ENCODE measurements at regions not wholly inside any gene's neighbourhood (a gene's known extent, or its start where the extent isn't known, plus 50 kb on each side); places are given as distances from the start of the nearest gene placed in this dataset.
"Not testable (repeated sequence)": the region's sequence is repeated elsewhere in the genome, so short reads cannot be mapped to it uniquely, and the experiment has no call there.

DNA sequence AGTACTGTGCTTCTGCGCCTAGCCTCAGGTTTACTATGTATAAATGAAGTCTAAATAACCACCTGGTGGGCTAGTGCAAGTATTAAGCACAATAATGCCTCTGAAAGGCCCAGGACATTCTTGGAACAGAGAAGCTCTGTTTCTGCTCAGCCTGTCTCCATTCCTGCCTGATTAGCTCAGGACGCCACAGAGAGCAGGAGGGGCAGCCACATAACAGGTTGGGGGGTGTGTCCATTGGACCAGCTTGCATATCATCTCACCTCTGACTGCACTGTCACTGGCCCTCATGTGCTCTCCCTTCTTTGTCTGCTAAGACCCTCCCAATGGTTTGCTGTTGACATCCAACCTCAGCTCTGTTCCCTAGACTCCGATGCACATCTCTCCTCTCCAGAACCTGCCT, 52.8 kb upstream of the IKZF1 start:
- DNase-seq (ENCODE audit: low read depth), result no peak

DNA sequence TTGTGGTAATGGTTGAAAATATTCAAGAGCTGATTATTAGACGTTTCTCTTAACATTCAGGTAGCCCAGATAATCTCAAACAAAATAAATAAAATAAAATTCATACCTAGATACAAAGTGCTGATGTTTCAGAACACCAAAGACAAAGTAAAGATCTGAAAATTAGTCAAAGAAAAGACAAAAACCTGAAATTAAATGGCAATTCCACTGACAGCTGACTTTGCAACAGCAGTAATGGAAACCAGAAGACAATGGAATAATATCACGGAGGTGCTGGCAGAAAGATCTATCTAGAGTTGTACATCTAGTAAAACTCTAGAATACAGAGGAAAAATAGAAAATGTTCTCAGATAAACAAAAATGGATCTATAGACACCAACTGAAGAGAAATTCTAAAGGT, 58.0 kb upstream of the IKZF1 start:
- DNase-seq (ENCODE audit: low read depth), result no peak

DNA sequence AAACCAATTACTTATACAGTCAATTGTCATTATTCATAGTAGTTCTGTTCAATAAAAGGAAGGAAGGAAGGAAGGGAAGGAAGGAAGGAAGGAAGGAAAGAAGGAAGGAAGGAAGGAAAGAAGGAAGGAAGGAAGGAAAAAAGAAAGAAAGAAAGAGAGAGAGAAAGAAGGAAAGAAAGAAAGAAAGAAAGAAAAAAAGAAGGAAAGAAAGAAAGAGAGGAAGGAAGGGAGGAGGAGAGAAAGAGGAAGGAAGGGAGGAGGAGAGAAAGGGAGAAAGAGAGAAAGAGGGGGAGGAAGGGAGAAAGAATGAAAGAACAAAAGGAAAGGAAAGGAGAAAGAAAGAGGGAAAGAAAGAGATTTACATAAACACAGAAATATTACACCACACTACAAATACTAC, 62.4 kb upstream of the IKZF1 start:
- DNase-seq (ENCODE audit: low read depth), result not testable (repeated sequence)

DNA sequence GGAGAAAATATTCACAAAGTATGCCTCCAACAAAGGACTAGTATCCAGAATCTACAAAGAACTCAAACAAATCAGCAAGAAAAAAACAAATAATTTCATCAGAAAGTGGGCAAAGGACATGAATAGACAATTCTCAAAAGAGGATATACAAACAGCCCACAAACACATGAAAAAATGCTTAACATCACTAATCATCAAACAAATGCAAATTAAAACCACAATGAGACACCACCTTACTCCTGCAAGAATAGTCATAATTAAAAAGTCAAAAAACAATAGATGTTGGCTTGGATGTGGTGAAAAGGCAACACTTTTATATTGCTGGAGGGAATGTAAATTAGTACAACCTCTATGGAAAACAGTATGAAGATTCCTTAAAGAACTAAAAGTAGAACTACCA, 63.8 kb upstream of the IKZF1 start:
- not testable (repeated sequence) for DNase-seq (ENCODE audit: low read depth)

DNA sequence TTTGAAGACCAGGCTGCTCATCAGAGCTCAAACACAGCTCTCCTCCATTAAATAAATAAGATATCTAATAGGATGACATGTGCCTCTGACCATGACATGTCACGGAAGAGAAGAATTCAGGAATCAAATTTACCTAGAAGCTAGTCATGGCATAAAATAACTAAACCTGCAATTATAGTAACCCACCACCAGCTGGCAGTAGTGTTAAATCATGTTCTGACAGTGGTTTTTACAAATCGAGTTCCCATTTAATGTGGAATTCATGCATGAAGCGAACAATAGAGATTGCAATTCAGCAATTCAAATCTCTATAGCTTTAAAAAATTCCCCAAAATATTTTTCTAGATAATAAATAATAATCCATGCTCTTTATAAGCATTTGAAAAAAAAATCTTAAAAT, 74.6 kb upstream of the IKZF1 start:
- no peak for DNase-seq (ENCODE audit: low read depth)

DNA sequence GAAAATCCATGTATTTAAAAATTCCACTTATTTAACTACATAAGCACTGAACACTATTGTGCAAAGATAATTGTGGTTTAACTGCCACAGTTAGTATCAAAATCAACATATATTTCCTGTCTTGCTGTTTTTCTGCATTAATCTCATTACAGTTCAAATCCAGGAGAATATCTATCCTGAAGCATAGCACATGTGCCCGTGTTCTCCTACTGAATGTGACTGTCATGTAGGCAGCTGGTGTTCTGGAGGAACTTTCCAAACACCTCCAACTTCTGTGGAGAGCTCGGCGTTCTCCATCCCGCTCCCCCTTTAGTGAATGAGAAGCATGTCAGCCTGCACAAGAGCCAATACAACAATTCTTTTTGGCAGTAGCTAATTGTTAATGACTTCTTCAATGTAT, 76.4 kb upstream of the IKZF1 start:
- DNase-seq (ENCODE audit: low read depth), result no peak

DNA sequence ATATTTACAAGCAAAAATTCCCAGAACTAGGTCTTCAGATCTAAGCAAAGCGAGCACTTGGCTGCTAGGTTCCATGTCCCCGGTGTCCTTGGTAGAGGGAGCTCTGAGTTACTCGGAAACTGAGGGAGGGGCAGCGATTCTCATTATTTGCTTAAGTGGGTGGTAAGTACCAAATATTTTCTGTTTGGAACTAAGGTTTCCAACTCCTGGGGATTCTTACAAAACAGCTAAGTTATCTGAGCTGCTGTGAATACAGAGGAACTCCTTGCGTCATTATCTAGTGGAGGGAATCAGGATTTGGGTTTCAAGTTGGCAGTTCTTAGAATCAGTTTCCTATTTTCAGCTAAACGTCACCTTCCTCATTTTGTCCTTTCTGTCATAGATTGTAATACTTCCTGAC, 76.8 kb upstream of the IKZF1 start:
- no peak for DNase-seq (ENCODE audit: low read depth)

DNA sequence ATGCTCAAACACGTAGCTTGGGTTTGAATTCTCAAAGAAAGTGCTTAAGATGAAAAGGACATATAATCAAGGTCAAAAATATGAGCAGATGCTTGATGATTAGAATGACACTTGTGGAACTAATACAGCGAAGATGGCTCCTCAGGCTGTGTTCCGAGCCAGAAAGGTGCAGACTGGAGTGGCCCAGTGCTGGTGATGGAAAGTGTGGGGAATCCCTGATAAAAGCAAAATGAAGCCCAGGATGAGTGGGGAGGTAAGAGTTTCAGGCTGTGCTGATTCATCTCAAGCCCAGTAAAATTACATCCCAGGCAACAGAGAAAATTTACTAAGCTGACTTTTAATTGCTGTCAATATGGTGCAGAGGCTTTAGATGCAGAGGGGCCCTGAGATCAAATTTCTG, 77.8 kb upstream of the IKZF1 start:
- DNase-seq (ENCODE audit: low read depth), result no peak

DNA sequence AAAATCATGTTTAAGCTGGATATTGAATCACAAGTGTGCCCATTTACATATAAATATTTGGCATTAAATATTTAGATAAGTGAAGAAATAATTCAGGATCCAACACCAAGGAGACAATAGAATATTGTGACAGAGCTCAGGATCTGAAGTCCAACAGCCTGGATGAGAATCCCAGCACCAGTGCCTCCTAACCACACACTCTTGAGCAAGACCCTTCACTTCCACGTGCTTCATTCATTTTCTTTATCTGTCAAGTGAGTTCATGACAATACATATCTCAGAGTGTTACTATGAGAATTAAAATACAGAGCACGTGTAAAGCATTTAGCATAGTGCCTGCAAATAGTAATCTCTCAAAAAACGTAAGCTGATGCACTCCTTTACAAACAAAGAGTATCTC, 78.4 kb upstream of the IKZF1 start:
- no peak for DNase-seq (ENCODE audit: low read depth)

DNA sequence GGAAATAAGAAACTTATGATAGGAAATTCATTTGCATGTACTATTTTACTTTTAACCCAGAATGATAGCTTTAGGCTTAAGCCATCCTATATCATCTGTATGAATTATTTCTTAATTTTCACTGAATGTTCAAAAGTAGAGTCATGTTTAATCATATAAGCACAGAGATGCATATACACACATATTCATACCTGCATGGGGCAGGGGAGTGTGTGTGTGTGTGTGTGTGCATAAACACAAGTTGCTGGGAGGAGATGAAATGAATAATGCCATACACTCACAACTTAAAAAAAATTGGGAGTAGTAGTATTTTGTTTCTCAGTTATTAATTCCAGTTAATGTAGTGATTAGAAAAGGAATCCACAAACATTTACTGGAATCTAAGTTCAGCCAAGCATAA, 83.1 kb upstream of the IKZF1 start:
- DNase-seq (ENCODE audit: low read depth), result no peak

DNA sequence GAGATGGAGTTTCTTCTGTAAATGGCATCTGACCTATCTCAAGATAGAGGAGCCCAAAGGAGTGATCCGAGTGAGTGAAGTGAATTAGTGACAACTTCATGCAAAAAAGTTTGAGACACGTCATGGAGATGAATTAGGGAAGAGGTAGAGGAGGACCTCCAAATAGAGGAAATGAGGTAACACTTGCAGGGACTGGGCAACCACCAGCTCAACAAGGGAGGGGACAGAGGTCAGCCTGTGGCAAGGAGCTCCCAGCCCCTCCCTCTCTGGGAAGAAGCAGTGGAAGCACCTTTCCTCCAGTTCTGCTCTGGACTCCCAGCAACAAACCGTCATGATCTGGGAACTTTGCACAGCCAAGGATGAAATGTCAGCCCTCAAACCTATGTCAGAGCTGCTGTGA, 83.5 kb upstream of the IKZF1 start:
- no peak for DNase-seq (ENCODE audit: low read depth)

DNA sequence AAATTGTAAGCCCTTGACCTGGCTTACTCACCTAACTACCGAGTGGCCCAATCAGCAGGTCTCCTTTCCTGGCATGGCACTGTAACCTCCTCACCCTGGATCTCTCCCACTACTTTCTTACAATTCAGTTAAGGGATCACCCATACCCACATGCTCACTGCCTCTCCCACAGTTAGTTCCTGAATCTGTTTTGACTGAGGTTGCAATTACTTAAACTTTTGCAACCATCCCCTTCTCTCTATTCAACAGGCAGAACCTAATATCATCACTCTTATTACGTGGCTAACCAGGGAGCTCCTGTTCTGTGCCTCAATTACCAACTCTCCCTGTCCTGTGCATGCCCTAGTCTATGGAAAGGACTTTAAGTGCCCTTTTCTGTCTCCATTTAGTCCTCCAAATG, 84.2 kb upstream of the IKZF1 start:
- no peak for DNase-seq (ENCODE audit: low read depth)

DNA sequence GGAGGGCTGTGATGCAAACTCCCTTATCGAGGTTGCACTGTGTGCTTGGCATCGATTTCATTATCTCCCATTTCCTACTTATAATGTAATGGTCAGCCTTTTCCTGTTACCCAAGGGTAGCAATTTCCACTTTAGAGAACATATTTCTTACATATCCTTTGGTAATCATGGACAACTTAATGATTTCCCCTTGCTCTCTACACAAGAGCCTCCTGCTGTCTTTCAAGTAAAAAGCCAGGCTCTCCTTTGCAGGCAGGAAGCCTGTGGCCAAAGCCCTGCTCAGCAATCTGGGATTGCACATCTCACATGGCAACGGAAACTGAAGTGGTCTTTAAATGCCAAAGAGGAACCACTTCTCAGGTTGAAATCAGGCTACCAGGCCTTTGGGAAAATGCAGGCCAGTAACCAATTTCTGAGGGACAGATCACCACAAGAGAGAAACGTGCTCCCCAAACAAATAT, 86.7 kb upstream of the IKZF1 start:
- DNase-seq (ENCODE audit: low read depth), result no peak

DNA sequence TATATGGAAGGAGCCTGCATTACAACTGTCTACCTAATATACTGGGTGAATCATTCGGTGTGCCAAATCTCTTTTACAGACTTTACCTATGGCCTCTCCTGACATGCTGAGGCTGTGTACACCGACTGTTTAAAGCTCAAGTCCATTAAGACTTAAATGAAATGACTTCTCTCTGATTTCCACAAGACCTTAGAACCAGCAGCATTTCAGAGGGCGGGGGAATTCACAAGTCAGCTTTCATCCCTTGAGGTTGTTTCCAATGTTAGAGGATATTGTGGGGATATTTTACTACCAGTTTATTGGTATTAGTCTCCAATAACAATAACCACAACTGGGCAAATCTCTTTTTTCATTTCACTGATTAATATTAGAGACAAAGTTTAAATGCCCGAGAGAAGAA, 87.1 kb upstream of the IKZF1 start:
- no peak for DNase-seq (ENCODE audit: low read depth)

DNA sequence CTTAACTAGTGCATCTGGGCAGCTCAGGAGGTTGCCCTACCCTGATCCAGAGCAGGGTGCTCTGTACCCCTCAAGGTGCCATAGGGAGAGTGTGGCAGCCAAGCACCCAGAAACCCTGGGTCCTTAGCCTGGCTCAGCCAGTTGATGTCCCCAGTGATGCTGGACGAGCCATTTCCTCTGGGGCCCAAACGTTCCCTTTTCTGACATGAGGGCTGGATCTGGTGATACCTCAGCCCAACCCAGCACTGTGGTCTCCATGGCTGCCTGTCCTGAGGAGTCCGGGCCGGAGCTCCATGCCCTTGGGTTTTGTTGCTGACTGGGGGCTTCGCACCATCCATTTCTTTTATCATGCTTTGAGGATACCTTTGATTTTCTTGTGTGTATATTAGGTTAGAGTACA, 87.9 kb upstream of the IKZF1 start:
- no peak for DNase-seq (ENCODE audit: low read depth)

DNA sequence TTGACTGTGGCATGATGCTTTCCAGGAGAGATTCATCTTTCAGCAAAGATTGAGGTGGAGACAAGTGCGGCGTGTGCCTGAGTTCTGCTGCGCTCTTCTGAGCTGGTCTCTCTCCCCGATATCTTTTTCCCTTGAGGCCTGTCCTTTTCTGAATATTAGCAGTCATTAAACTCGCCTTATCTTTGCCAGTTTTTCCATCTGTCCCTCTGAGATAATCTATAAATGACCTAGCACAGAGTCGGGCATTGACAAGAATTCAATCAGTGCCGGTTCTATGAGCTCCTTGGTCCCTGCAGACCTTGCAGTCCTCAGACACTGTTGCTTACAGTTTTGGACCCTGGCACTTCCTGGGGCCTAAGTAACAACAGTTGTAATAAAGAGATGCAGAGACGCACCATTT, 89.7 kb upstream of the IKZF1 start:
- DNase-seq (ENCODE audit: low read depth), result no peak

DNA sequence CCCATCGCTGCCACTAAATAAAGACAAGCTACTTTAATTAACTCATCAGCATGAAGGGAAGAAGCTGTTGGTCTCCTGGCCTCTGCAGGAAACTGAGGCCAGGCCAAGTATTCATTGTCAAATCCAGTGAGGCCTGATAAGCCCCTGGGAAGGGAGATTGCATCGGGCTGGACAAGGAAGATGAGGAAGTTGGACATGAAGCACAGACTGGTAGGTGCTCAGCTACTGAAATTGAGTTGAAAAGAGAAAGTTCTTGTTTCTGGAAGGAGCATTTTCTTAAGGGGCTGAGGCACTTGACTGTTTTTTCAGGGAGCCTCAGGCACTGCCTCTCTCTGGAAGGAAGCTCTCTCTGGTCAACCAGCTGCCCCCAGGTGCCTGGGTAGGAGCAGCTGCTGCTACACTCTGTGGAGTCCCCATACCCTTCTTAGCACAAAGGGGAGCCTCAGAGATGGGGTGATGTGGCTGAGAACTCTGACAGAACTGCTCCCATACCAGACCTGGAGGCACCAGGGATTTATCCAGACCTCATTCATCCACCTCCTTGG, 90.3 kb upstream of the IKZF1 start:
- no peak for DNase-seq (ENCODE audit: low read depth)

DNA sequence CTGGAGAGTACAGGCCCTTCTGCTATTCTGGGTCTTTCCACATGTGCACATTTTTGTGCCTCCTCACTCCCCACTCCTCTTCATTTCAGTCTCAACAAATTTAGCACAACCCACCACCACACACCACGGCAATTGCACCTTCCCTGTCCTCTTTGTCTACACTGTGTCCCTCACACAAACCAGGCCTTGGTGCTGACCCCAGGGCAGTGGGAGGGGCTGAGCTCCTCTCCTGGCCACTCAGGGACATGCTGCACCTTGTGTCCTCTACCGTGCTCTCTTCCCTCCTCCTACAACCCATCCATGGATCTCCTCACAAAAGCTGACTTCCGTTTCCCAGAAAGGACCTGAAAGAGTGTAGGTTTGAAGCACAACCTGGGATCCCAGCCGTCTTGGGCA, 90.9 kb upstream of the IKZF1 start:
- DNase-seq (ENCODE audit: low read depth), result no peak

DNA sequence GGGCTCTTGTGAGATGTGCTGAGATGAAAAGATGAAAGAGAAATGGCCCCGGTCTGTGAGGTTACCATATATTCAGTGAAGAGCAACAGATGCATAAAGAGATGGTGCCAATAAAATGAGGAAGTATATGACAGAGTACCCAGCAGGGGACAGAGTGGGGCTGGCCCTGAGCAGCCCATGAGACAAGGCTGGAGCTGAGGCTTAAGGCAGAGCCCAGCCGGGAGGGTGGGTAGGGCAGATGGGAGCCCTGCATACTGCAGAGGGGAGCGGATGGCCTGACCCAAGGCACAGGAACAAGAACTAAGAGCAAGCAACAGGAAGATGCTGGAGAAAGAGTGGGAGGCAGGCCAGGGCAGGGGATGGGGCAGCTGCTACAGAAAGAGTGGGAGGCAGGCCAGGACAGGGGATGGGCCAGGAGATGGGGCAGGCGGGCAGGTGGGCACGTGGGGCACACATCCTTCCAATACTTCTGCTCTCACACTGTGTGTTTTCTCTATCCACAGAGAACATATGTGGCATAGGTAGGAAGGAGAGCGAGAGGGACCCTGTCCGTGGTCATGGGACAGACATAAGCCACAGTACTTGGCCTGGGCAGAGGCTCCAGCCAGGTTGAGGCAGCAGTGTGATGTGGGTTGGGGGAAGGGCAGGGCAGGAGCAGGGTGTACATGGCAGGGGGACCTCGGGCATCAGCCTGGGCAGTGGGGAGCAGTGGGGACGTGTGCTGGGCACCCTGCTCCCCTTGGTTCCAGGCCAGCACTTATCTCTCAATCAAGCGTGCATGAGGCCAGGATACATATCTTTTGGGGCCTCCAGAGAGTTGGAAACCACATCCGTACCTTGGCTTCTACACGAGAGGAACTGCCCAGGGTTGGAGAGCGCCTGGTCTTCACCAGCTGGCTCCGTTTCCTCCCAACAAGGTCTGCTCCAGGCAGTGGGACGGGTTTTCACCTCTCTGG, 91.6 kb upstream of the IKZF1 start:
- no peak for DNase-seq (ENCODE audit: low read depth)

DNA sequence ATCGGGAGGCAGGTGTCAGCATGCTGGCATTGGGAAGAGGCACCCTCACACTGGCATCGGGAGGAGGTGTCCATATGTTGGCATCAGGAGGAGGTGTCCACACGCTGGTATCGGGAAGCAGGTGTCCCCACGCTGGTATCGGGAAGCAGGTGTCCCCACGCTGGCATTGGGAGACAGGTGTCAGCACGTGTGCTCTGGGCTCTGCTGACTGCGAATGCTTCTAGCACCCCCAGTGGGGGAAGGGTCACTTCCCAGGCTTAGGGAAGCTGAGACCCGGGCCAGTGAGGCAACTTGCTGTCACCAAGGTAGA, 92.5 kb upstream of the IKZF1 start:
- no peak for DNase-seq (ENCODE audit: low read depth)

DNA sequence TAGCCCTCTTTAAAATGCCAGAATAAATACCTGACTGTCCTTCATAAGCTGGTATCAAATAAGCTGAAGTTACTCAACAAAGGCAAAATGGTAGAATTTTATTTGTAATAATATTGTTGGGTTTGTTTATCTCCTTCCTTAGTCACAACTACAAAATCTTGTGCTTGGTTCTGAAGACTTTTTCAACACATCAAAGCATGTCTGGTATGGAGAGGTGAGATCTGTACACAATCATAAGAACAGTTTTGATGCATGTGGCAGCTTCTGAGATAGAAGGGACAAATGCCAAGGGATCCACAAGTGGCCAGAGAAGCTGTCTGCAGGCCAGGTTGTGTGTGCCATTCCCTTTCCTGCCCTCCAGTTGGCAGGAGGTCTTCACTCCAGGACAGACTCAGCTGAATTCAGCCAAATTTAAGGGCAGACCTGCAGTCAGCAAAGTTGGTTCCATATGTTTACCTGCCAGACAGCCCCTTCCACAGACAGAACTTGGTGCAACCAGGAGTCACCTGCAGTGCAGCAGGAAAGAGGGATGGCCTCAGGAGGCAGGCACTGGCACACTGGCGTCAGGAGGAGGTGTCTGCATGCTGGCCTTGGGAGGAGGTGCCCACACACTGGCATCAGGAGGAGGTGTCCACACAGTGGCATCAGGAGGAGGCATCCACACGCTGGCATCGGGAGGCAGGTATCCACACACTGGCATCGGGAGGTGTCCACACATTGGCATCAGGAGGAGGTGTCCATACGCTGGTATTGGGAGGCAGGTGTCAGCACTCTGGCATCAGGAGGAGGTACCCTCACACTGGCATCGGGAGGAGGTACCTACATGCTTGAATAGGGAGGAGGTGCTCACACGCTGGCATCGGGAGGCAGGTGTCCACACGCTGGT, 93.1 kb upstream of the IKZF1 start:
- DNase-seq (ENCODE audit: low read depth), result no peak

DNA sequence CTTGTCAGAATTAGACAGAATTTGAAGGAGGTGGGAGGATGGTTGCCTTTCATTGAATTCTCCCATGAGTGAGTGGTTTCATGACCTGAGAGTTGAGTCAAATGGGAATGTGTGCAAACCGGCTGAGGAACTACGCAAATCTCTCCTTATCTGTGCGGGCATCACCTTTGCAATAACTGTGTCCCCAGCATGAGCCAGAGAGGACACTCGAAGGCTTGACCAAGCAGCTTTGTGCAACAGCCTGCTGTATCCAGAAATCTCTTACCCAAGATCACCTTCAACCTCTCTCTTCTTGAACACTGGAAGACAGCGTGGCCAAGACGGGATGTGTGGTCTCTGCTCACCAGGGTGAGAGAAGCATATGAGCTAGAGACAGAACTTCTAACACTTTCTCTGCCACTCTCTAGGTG, 93.8 kb upstream of the IKZF1 start:
- DNase-seq (ENCODE audit: low read depth), result no peak
